CD4-positive, alpha-beta T cell (primary cell): ENCODE measurements at regions not wholly inside any gene's neighbourhood (a gene's known extent, or its start where the extent isn't known, plus 50 kb on each side); places are given as distances from the start of the nearest gene placed in this dataset.

Experiments
- ATAC-seq: fragments of 200-7000 bp; cut with Tn5 transposase; one replicate; pipeline ENCODE4 v1.10.0; 2022; ENCODE audit warnings: mild to moderate bottlenecking; ENCODE audit not compliant: poor library complexity
- CTCF ChIA-PET: fragments of 350-600 bp; sonication (Branson Sonifier 250); formaldehyde crosslinking; loops from one replicate; lab custom pipeline; 2021; ENCODE audit warnings: antibody characterized with exemption, inconsistent platforms; lab: Charles Lee
- POLR2A ChIA-PET: fragments of 350-600 bp; sonication (Branson Sonifier 250); formaldehyde crosslinking; loops from one replicate; lab custom pipeline; 2021; ENCODE audit warnings: antibody characterized with exemption, inconsistent platforms; lab: Charles Lee
- DNase-seq, 14 experiments: peaks; one replicate each; pipeline ENCODE4 v3.0.0-alpha.2; 2013 to 2020; ENCODE audit warnings: mixed read lengths in 2 of 14
- H3K27ac ChIP-seq, 2 donors: one replicate each; pipeline versions ENCODE4 v1.5.1 to v1.7.0; 2013; ENCODE audit warnings: low read length in 2 of 2, low read depth in 1 of 2, mild to moderate bottlenecking in 1 of 2
- H3K27me3 ChIP-seq, 2 experiments: 1 replicate in 1 of 2; 2 replicates in 1 of 2; pipeline versions ENCODE4 v1.6.1 to v1.7.0; 2013; ENCODE audit warnings: low read length in 2 of 2, control low read depth in 1 of 2, mild to moderate bottlenecking in 1 of 2, moderate library complexity in 1 of 2; ENCODE audit not compliant: insufficient read depth in 2 of 2, control insufficient read depth in 1 of 2
- H3K36me3 ChIP-seq: one replicate; pipeline ENCODE4 v1.6.1; 2013; ENCODE audit warnings: low read length, control low read depth; ENCODE audit not compliant: insufficient read depth
- H3K4me1 ChIP-seq: one replicate; pipeline ENCODE4 v1.6.1; 2013; ENCODE audit warnings: low read length, control low read depth; ENCODE audit not compliant: insufficient read depth
- H3K4me3 ChIP-seq: one replicate; pipeline ENCODE4 v1.5.1; 2013; ENCODE audit warnings: mild to moderate bottlenecking, low read length, moderate library complexity
- H3K9me3 ChIP-seq, 2 experiments: 1 replicate in 1 of 2; 2 replicates in 1 of 2; pipeline versions ENCODE4 v1.6.1 to v1.7.0; 2013; ENCODE audit warnings: low read length in 2 of 2, mild to moderate bottlenecking in 2 of 2, control low read depth in 1 of 2, moderate library complexity in 1 of 2; ENCODE audit not compliant: control insufficient read depth in 1 of 2, insufficient read depth in 1 of 2
- H3K27ac Mint-ChIP-seq: one replicate; pipeline ENCODE4 v1.8.0; 2020; ENCODE audit warnings: mixed read lengths
- H3K27me3 Mint-ChIP-seq: one replicate; pipeline ENCODE4 v1.8.0; 2021; ENCODE audit warnings: mixed read lengths
- H3K36me3 Mint-ChIP-seq: one replicate; pipeline ENCODE4 v1.8.0; 2021; ENCODE audit warnings: low read depth, mixed read lengths
- H3K4me1 Mint-ChIP-seq: one replicate; pipeline ENCODE4 v1.8.0; 2021; ENCODE audit warnings: low read depth, mixed read lengths
- H3K4me3 Mint-ChIP-seq: one replicate; pipeline ENCODE4 v1.8.0; 2020; ENCODE audit warnings: mild to moderate bottlenecking, mixed read lengths
- H3K9me3 Mint-ChIP-seq: one replicate; pipeline ENCODE4 v1.8.0; 2020; ENCODE audit warnings: mixed read lengths
- intact Hi-C, 2 experiments: fragments of 100-400 bp; cut with DNase I in 1 of 2; cut with micrococcal nuclease in 1 of 2; formaldehyde crosslinking; loops; one replicate each; pipeline versions ENCODE4 v1.15.1 to v1.9.0; 2023 to 2025; cut with DNase I, micrococcal nuclease
- TF ChIP-seq, protein P1 (sequence below): fragments of 200-600 bp; IDR thresholded peaks from one replicate; pipeline ENCODE4 v1.8.0; 2022; ENCODE audit warnings: antibody characterized with exemption, mild to moderate bottlenecking

- CTCF ChIA-PET, result no interaction called here
- Mint-ChIP-seq H3K9me3 (no peaks in the 10 kb centered on the region), H3K4me1 (no peaks in the 10 kb centered on the region), H3K36me3 (no peaks in the 10 kb centered on the region), H3K27me3 (peaks cover 8% of the 10 kb centered on the region), H3K4me3 (no peak overlapping the region), H3K27ac (no peak overlapping the region)
- no peak for DNase-seq
- no peak for ATAC-seq
- Histone ChIP-seq H3K4me3 (no peak overlapping the region), H3K27me3 (no peaks in the 10 kb centered on the region), H3K36me3 (no peaks in the 10 kb centered on the region), H3K9me3 (peaks cover 0 to 5% of the 10 kb centered on the region in 2 experiments), H3K27ac (no peak overlapping the region), H3K4me1 (no peaks in the 10 kb centered on the region)
- TF ChIP-seq, protein P1, sequence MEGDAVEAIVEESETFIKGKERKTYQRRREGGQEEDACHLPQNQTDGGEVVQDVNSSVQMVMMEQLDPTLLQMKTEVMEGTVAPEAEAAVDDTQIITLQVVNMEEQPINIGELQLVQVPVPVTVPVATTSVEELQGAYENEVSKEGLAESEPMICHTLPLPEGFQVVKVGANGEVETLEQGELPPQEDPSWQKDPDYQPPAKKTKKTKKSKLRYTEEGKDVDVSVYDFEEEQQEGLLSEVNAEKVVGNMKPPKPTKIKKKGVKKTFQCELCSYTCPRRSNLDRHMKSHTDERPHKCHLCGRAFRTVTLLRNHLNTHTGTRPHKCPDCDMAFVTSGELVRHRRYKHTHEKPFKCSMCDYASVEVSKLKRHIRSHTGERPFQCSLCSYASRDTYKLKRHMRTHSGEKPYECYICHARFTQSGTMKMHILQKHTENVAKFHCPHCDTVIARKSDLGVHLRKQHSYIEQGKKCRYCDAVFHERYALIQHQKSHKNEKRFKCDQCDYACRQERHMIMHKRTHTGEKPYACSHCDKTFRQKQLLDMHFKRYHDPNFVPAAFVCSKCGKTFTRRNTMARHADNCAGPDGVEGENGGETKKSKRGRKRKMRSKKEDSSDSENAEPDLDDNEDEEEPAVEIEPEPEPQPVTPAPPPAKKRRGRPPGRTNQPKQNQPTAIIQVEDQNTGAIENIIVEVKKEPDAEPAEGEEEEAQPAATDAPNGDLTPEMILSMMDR, result no peak
- POLR2A ChIA-PET, result no interaction called here
- intact Hi-C loops, result no loop called here
Observed at GRCh38 chr5:168023191-168023590, 268.3 kb upstream of the WWC1 start.

- no peaks in the 10 kb centered on the region for H3K4me1 ChIP-seq
- H3K27ac ChIP-seq, result no peak overlapping the region
- intact Hi-C loops, result no loop called here
- H3K4me1 Mint-ChIP-seq, result no peaks in the 10 kb centered on the region
- no peaks in the 10 kb centered on the region for H3K36me3 ChIP-seq
- H3K27me3 Mint-ChIP-seq, result peaks cover 4% of the 10 kb centered on the region
- DNase-seq (no peak), ATAC-seq (no peak)
- no peak overlapping the region for H3K27ac Mint-ChIP-seq
- no peak overlapping the region for H3K4me3 ChIP-seq
- peaks cover 0 to 6% of the 10 kb centered on the region in 2 experiments for H3K9me3 ChIP-seq
- no peak overlapping the region for H3K4me3 Mint-ChIP-seq
- no peaks in the 10 kb centered on the region for H3K27me3 ChIP-seq
- H3K36me3 Mint-ChIP-seq, result no peaks in the 10 kb centered on the region
- ChIA-PET POLR2A (no interaction called here), CTCF (no interaction called here)
- TF ChIP-seq, protein P1, result no peak
- H3K9me3 Mint-ChIP-seq, result no peaks in the 10 kb centered on the region
Observed at GRCh38 chr5:168024306-168024705, 267.1 kb upstream of the WWC1 start.

DNA sequence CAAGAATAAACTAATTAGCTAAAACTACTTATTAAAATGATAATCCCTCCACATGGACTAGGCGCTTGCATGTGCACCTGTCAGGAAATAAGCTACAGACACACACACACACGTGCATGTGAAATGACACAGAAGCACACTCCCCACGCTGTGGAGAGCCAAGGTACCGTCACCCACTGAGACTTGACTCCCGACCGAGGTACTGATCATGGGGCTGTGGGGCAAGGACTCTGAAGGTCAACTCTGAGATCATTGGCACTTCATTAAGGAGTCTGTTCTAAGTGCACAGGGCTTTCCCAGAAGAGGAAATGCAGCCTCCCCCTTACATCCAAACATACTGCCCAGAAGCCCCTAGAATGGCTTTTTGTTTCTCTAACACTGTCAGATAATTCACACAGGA is 264.4 kb upstream of the WWC1 start:
- H3K36me3 ChIP-seq, result no peaks in the 10 kb centered on the region
- ATAC-seq (no peak), DNase-seq (no peak)
- no peaks in the 10 kb centered on the region for H3K9me3 Mint-ChIP-seq
- peaks cover 0 to 9% of the 10 kb centered on the region in 2 experiments for H3K9me3 ChIP-seq
- intact Hi-C loops, result no loop called here
- CTCF ChIA-PET, result no interaction called here
- POLR2A ChIA-PET, result no interaction called here
- no peak overlapping the region for H3K27ac Mint-ChIP-seq
- H3K27me3 Mint-ChIP-seq, result peaks cover 4% of the 10 kb centered on the region
- no peak overlapping the region for H3K4me3 Mint-ChIP-seq
- H3K27ac ChIP-seq, result no peak overlapping the region
- H3K4me1 Mint-ChIP-seq, result no peaks in the 10 kb centered on the region
- no peaks in the 10 kb centered on the region for H3K36me3 Mint-ChIP-seq
- H3K4me1 ChIP-seq, result no peaks in the 10 kb centered on the region
- H3K27me3 ChIP-seq, result no peaks in the 10 kb centered on the region
- TF ChIP-seq, protein P1, result no peak
- H3K4me3 ChIP-seq, result no peak overlapping the region
